GM18861 (cell line): ENCODE measurements at regions not wholly inside any gene's neighbourhood (a gene's known extent, or its start where the extent isn't known, plus 50 kb on each side); places are given as distances from the start of the nearest gene placed in this dataset.

Source experiments
- ATAC-seq: cut with Tn5 transposase; IDR thresholded peaks from one replicate; pipeline ENCODE4 v1.9.1; 2021; ENCODE audit not compliant: unreplicated experiment

DNA sequence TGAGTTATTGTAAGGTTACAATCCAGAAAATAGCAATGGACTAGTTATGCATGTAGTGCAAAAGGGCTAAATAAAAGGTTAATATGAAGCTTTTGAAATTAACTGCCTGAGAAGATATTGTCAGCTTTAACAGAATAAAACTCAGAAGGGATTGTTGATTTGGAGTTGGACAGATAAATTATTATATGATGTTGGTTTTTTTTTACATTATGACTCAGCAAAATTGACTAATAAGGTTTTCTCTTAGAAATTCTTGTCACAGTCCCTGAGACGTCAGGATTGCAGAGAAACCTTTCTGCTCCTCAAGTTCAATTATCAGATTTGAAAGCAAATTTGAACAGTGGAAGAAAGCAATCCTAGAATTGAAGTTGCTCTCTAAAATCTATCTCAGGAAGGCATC, 946.9 kb downstream of the CBLN2 start:
- no peak for ATAC-seq

DNA sequence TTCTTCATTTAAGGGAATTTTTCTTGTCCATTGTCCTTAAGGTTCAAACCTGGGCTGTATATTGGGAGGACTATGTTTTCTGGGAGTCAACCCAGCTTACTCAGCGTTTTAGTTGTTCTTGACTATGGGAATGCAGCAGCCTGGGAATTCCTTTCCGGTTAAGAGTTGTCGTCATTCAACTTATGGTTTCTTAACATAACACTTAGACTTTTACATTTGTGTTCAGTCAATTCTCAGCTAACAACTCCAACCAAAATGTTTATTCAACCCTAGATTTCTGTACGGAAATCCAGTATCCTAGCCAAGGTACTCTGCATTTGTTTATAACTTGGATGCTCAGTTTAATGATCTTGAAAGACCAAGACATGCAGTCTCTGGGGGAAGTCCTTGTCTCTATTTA, 960.9 kb downstream of the CBLN2 start:
- ATAC-seq = no peak

DNA sequence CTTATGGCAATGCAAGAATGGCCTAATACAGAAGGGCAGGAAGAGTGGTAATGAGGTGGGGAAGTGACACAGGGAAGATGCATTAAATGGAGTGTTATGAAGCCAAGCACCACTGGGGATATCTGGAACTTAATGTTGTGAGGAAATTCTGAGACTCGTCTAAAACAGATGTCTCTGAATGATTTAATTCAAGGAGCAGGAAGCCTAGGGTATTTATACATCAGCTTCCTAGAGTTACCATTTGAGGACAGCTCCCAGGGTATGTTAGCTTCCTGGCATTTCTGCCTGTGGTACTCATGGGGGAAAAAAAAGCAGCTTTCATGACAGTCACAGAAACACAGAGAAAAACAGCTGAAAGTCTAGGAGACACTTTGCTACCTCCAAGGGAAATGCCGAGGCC, 989.5 kb downstream of the CBLN2 start:
- no peak for ATAC-seq

DNA sequence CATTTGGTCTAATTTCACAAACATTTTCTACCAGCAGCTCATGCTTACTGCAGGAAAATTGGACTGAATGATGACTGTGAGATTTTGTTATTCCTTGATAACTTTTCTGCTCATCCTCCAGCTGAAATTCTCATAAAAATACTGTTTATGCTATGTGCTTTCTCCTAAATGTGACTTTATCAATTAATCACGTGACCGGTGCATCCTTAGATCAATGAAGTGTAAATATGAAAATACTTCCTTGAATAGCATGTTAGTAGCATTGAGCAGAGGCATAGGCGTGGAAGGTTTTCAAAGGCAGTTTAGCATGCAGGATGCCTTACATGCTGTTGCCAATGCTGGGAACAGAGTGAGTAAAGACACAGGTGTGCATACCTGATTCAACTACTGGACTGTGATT, 1002.5 kb downstream of the CBLN2 start:
- ATAC-seq = no peak

DNA sequence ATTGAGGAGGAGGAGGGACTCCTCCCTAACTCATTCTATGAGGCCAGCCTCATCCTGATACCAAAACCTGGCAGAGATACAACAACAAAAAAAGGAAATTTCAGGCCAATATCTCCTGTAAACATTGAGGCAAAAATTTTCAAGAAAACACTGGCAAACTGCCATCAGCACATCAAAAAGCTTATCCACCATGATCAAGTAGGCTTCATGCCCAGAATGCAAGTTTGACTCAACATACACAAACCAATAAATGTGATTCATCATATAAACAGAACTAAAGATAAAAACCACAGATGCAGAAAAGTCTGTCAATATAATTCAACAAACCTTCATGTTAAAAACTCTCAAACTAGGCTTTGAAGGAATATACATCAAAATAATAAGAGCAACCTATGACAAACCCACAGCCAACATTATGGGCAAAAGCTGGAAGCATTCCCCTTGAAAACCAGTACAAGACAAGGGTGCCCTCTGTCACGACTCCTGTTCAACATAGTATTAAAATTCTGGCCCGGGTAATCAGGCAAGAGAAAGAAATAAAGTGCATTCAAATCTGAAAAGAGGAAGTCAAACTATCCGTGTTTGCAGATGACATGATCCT, 1014.3 kb downstream of the CBLN2 start:
- ATAC-seq = no peak

DNA sequence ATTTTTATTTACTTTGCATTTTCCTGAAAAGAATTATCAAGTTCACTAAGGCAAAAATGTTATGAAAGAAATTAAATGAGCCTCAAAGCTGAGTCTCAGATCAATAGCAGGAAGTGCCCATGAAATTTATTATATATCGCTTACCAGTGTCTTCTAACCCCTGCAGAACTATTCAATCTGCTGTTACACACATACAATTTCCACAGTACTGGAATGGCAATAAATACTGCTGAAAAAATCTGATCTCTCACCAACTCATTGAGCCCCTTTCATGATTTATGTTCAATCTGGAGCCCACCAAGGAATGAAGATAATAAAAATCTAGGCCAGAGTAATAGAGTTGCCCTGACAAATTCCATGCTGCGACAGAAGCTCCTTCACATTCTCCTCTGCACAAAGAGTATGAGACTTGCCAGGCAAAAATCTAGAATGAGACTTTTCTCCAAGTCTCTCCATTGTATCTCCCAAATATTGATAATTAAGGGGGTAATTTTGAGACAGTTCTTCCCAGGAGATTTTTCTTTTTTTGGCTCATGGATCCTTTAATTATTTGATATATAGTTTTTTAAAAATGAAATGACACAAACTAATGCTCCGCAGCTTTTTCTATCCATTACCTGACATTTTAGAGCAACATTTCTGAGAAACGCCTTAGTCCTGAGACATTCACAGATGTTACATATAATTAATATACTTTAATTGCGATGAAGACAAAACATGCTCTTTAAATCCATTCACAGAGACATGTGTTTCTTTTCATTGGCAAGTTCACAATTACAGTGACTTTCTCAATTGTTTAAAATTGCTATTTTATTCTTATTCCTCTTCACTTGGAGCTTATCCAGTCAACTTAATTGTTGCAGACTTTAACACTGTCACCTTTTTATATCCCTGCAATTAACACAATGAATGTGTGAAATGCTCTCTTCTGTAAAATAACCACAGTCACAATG, 1020.4 kb downstream of the CBLN2 start:
- no peak for ATAC-seq

DNA sequence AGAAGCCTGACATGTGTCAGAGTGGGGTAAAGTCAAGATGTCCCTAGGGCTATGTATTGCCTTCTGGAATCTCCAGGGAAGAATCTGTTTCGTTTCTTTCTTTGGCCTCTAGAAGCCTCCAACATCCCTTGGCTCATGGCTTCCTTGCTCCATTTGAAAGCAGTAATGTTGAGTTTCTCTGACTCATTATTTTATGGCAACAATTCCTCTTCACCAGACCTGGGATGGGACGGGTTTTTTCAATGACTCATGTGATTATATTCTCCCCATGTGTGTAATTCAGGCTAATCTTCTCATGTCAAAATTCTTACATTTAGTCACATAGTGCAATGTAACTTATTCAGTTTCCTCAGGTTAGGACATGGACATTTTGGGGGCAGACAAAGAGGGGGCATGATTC, 1038.6 kb downstream of the CBLN2 start:
- ATAC-seq = no peak

DNA sequence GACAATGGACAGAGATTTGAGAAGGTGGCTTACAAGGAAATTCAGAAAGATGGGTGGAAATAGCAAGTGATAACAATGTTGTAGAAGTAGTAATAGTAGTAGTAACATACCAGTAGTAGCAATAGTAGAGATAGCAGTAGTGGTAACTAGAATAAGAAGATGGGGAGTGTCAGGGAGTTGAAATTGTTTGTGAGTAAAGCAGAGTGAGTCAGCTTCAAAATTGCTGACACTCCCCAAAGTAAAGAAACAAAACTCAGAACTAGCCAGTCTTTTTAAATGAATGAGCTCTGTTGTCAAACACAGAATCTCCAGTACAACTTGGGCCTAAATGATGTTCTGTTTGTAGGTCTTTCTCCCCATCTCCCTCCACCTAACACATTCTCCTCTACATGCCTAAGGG, 1040.9 kb downstream of the CBLN2 start:
- ATAC-seq = no peak

DNA sequence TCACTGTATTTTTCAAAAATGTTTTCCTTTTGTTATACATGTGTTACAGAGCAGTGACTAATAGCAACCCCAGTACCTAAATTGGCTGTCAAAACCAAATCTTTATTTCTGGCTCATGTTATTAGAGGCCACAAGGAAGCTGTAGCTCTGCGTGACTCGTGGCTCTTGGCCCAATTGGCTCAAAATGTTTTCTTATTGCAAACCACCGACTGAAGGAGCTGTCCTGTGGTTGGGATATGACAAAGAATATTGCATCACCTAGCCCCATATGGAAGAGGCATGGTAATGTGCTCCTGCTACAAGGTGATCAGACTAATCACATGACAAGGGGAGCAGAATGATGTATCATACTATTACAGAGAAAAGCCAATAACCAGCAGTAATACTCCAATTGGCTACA, 1058.5 kb downstream of the CBLN2 start:
- ATAC-seq = no peak

DNA sequence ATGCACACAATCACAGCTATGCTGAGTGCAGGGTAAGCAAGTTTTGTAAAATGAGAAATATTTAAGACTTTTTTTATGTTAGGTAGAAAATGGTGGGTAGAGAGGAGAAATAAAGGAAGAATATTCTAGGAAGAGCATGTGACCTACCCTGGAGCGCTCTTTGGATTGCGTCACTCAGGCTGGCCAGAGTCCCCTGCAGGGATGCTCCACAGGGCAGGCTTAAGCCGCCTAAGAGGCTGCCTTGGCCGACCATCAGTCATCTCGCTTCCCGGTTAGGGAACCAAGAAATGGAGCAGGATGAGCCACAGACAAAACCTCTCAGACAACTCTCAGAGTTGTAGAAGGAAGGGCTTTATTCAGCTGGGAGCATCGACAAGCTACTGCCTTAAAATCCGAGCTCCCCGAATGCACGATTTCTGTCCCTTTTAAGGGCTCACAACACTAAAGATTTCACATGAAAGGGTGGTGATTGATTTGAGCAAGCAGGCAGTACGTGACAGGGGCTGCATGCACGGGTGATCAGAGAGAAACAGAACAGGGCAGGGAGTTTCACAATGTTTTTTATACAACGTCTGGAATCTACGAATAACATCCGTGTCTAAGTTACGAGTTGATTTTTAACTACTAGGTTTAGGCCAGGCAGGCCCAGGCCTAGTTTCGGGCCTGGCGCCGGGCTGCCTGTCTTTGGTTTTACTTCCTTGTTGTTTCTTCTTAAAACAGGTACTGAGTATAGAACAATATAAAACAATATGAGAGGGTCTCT, 1072.0 kb downstream of the CBLN2 start:
- no peak for ATAC-seq

DNA sequence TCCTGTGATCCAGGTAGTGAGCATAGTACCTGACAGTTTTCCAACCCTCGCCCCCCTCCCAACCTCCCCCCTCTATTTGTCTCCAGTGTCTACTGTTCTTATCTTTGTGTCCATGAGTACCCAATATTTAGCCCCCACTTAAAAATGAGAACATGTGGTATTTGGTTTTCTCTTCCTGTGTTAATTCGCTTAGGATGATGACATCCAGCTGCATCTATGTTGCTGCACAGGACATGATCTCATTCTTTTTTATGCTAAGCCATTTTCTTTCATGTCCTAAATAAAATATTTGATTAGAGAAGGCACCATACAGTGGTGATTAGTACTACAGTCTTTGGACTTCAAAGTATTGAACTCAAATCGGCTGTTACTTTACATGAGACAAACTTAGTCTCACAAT, 1087.9 kb downstream of the CBLN2 start:
- no peak for ATAC-seq

DNA sequence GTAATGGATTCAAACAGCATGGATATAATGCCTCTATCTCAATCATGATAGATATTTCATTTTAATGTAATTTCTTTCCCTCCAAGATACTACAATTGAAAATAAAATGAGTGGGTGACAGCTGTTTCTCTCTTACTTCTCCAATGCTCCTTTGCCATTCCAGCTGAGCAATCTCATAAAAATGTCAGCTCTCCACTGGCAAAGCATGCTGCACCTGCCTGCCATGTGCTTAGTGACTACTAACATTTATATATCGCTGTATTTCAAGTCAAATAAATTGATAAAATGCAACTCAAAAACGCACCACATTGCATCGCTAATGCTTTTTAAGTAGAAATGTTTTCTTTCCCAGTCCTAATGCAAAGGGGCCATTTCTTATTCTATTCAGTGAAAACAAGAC, 1093.9 kb downstream of the CBLN2 start:
- ATAC-seq = no peak

DNA sequence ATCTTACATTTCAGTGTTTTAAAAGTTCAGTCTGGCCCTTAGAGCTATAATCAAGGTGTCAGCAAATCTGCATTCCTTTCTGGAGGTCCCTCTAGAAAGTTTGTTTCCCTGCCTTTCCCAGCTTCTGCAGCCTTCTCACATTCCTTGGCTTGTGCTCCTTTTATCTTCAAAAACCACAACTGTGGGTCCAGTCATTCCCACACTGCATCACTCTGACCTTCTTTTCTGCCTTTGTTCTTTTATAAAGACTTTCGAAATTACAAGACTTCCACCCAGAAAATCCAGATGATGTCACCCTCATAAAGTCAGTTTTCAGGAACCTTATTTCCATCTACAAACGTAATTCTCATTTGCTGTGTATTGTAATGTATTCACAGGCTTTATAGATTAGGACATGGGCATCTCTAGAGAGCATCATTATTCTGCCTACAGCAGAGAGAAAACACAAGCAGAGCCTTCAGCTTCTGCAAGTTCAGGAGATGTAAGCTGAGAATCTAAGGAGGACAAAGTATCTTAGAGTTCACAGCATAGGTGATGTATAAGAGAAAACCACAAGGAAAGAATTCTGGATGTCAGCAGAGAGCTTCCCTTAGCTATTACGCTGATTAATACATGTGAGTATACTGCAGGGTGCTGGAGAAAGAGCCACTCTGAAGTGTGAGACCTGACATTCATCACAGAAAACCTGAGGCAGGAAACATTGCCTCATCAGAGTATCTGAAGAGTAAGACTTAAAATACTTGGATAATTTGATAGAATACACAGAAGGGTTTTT, 1100.2 kb downstream of the CBLN2 start:
- no peak for ATAC-seq

DNA sequence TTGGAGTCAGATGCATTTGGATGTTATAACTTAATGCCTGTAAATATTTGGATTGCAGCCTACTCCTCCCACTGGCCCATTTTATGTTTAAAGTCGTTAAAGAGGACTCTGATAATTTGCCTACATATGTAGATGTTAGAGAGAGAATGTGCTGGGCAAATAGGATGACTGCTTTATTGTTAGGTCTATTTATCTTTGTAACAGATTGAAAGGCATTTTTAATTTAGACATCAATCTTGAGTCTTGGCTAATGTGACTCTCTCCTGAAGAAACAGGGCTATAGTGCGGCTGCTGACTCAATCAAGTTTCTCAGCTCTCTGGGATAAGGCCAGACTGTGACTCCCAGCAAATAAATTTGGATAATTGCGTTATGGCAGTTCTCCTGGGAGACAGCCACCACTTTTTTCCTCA, 1101.4 kb downstream of the CBLN2 start:
- ATAC-seq = no peak

DNA sequence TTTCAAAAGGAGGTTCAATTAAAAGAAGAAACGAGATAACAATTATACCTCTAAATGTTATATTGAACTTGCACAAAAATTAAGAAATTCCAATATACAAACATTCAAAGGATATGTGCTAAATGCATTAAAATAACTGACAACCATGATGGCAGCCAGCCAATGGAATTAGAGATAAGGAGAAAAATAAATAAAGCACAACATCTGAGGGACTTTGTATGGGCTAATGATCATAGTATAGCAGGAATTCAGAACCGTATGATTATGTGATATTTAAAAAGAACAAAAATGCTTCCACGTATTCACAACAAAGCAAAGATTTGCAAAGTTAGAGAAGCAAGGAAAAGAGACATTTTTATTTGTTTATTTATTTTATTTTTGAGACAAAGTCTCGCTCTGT, 1103.0 kb downstream of the CBLN2 start:
- ATAC-seq = no peak

DNA sequence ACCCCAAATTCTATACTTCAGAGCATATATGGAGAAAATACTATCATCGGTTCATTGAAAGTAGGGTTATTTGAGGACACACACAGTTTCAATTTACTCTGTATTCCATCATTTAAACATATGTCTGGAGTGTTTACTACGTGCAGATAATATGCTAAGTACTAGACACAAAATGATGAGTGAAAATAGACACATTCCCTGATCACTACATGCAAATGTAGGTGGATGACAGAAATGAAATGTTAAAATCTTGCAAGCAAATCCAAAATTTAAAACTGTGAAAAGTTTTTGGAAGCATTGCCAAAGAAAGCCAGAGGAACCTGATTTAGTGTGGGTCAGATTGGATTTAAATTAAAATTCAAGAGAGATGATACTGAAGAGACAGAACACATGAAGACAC, 1106.6 kb downstream of the CBLN2 start:
- no peak for ATAC-seq

DNA sequence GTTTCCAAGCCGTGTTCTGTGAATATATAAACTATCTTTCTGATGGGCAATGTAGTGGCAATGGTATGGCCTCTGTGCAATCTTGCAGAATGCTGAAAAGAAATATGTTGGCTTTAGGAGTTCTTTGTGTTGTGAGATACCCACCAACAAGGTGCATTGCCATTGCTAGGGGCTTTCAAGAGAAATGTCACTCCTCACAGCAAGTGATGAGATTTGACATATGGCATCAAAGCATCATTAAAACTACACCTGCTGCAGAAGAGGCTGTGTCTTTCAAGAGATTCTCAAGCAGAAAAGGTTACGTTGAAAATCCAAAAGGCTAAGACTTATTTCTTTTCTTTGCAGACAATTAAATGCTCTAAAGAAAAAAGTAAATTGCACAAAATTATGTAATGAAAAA, 1110.8 kb downstream of the CBLN2 start:
- no peak for ATAC-seq

DNA sequence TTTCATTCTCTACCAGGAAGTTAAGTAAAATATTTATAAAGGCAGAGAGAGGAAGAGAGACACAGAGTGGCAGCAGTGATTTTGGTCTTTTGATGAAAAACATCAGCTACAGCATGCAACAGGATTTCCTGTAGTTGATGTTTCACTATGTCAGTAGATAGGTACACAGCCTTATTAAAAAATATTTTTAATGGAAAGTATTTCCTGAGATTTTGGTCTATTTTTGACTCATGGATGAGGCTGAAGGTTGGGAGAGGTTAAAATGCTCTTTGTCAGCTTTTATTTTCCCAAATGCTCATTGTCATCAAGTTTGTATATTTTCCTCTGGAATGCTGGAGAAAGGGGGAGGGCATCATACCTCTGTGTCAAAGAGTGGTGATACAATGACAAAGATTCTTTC, 1112.5 kb downstream of the CBLN2 start:
- no peak for ATAC-seq

DNA sequence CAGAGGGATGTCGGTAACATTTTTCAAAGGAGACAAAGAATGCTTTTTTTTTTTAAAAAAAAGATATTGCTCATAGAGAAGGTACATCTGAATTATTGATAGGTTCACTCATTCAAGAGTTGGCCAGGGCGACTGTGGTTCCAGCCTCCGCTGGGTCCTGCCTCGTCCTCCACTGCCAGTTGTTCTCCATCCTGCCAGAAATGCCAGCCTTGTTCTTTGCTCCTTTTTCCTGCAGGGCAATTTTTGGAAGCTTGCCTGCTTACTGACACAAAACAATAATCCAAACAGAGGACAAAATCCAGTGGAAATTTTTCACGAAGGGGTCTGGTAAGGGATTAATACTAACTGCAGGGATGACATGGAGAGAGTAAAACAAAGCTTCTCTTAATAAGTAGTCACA, 1113.0 kb downstream of the CBLN2 start:
- no peak for ATAC-seq

DNA sequence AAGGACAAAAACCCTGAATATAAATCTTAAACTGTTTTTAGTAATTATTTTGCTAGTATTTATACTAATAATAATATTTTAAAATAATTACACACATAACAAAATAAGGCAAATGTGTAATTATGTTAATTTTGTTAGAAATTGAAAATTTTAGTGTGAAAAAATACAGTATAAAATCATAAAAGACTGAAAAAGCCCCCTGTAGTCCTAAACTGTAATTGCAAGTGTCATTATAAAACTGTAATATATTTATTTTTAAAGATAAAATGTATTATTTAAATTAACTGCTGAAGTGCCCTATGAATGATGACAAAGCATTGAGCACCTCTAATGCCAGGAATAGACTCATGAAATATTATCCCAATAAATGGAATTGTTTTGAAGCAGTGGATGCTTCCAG, 1117.7 kb downstream of the CBLN2 start:
- ATAC-seq = no peak

DNA sequence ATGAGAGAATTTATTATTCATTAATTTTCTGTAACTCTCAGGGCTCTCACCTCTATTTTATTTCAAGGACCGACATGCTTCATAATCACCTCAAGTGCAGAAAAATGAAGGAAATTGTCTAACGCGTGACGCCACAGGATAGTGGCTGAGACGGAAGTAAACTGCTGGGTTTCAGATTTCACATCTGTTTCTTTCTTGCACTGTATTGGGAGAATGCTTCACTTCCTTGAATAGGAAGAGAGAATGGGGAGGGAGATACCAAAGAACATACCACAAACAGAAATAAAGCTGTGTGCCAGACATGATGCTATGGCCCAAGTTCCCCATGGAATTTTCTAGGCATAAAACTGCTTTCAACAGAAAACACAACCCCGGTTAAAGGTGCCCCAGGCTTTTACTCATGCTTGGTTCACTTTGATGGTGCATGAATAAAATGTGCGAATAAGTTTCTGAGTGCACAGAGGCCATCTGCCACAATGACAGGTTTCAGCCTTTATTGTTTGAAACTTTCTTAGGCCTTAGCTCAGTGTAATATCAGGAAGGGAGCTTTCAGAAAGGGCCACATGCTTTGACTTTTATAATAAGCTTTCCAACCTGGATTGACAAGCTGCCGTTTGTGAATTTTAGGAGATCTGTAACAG, 1116.4 kb downstream of the SOCS6 start:
- ATAC-seq = no peak
